GM21723 (cell line): ENCODE measurements at regions not wholly inside any gene's neighbourhood (a gene's known extent, or its start where the extent isn't known, plus 50 kb on each side); places are given as distances from the start of the nearest gene placed in this dataset.

ENCODE experiments used
- ATAC-seq: cut with Tn5 transposase; IDR thresholded peaks from one replicate; pipeline ENCODE4 v1.9.1; 2021; ENCODE audit warnings: mild to moderate bottlenecking, moderate library complexity; ENCODE audit not compliant: unreplicated experiment

- no peak for ATAC-seq
Measured at GRCh38 chr14:95413289-95414215, 93.8 kb upstream of the CLMN start.

- ATAC-seq: no peak
Measured at GRCh38 chr14:95410838-95411237, 91.1 kb upstream of the CLMN start.

GRCh38 chr14:95409477-95410272 is 90.0 kb upstream of the CLMN start:
- ATAC-seq: no peak

DNA sequence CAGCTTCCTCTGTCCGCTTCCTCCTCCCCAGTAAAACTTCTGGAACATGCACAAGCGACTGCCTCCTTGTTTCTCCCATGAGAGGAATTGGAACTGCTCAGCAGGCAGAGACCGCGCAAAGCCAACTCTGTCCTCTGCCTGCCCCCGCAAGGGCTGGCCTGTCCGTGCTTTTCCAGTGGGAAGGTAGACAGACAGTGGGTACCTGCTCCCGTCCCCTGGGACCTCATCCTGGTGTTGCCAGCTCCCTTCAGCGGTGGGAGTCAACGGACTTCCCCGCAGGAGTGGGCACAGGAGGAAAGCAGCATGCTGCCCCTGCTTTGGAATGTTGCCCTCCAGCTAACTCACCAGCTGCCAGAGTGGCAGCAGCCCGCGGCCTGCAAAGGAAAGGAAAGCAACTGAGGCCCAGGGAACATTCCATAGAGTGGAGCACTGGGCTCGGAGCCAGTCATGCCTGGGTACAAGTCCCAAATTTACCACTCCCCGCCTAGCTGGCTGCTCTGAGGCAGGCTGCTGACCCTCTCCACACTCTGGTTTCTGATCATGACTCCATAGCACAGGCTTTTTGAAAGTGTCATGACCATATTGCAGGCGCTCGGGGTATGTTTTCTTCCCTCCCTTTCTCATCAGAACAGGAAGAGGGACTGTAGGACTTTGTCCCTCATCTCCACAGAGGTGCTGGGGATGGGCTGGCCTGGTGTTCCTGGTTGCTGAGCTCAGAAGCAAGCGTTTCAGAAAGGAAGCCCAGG is 89.2 kb upstream of the CLMN start:
- no peak for ATAC-seq

GRCh38 chr14:95407354-95407753 is 87.6 kb upstream of the CLMN start:
- no peak for ATAC-seq

GRCh38 chr14:95406756-95407277 is 87.1 kb upstream of the CLMN start:
- no peak for ATAC-seq

GRCh38 chr14:95404583-95404982 is 84.9 kb upstream of the CLMN start:
- ATAC-seq: no peak

DNA sequence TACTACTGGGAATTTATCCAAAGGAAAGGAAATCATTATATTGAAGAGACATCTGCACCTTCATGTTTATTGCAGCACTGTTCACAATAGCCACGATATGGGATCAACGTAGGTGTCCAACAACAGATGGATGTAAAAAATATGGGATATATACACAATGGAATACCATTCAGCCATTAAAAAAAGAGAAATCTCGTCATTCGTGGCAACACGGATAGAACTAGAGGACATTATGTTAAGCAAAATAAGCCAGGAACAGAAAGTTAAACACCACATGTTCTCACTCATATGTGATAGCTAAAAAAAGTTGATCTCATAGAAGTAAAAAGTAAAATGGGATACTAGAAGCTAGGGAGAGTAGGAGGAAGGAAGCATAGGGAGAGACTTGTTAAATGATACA is 82.9 kb upstream of the CLMN start:
- ATAC-seq: no peak

DNA sequence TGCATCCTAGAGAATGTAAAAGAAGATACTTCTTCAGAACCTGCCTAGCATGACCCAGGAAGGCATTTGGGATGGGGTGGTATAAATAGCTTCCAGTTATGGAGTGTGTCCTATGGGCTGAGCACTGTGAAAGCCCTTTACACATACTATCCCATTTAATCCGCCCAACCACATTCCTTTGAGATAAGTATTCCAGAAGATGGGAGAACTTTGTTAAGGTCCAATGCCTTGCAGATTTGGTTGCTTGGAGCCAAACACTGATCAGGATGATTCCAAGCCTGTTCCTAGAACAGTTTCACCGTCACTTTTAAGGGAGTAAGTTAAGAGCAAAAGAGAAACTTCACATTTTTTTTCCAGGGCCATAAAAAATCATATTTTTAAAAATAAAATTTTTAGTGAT is 82.5 kb upstream of the CLMN start:
- no peak for ATAC-seq

DNA sequence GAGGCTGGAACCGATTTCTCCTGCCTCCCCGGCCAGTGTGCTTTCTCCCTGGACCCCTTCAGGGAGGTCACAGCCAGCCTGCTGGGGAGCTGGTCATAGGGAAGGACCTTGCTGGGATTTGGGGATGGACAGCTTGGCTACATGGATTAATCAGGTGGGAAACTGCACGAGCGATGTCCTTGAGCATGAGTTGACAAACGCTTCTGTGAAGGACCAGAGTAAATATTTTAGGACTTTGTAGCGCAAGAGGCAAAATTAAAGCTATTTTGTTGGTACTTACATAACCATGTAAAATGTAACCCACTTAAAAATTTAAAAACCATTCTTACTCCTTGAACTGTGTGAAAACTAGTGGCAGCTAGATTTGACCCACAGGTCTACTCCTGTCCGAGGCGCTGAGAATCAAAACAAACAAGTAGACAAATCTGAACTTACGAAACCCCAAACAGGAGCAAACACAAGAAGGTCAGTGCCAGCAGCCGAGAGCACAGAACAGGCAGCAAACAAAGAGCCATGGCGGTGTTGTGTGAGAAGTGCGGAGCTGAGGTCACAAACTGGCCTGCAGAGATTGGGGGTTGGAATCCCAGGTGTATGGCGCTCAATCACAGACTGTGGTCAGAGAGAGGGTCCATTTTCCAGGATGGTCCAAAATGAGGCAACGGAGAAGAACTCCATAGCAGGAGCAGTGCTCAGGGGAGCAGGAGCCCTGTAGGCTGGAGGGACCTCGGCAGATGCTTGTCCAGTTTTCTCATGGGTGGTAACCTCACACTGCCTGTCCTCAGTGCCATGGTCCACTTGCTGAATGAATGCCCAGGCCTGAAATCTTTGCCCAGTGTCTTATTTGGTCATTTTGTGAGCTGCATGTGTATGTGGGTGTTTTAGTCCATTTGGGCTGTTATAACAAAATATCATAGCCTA is 79.2 kb upstream of the CLMN start:
- no peak for ATAC-seq

DNA sequence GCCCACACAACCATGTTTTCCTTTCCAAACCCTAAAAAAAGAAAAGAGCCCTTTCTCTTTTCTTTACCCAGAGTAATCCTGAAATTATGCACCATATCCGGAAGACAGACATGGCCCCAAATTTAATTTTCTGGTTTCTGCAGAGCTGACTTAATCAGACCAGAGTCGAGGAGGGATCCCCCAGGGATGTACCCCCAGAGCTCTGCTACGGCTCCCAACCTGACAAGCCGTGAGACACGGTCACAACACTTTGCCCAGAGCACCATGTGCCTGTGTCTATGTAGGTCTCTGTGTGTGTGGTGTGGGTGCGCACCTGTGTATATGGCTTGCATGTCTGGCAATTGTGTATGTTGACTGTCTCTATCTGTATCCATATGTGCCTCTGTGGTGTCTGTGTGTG is 77.6 kb upstream of the CLMN start:
- no peak for ATAC-seq

GRCh38 chr14:95396221-95396620 is 76.5 kb upstream of the CLMN start:
- no peak for ATAC-seq

DNA sequence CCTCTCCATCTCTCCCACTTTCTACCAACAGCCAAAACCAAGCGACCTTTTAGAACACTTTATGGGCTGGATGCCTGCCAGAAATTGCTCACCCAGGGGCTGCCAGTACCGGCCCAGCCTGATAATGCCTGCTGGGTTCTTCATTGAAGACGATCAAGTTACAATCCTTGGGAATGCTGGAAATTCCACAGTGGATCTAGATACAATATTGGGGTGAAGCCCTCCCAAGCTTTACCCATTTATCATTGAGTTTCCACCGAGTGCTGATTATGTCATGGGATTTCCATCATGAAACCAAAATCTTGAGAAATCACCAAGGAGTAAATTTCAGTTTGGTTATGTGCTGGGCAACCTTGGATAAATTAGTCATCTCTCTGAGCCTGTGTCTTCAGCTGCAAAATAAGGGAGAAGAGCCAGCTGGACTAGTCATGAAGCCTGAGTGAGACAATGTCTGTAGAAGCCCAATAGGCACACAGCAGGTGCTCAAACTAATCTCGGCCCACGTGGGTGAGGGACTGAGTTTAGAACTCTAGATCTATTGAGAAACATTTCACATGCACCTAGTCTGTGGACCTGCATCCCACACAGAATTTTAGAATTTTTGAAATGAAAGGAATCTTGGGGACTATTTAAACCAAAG is 75.5 kb upstream of the CLMN start:
- no peak for ATAC-seq

DNA sequence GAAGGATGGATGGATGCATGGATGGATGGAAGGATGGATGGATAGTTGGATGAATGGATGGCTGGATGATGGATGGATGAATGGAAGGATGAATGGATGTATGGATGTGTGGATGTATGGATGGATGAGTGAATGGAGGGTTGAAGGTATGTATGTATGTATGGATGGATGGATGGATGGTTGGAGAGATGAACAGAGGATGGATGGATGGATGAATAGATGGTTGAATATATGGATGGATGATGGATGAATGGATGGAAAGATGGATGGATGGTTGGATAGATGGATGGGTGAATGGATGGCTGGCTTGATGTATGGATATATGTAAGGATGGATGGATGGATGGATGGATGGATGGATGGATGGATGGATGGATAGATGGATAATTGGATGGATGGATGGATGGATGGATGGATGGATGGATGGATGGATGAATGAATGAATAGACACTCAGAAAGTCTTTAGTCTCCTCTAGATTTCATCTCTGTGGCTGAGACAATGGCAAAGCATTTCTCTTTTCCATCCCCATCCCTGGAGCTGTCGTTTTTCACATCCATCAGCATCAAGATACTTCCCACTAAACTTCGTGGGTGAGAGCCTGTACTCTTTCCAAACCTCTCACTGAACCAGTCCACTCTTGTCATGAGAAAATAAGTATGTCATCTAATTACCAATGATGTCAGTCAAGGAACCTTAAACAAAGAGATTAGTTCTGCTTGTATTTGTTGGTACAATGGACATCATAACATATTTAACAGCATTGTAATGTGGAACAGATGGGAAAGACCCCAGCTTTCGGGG is 74.8 kb upstream of the CLMN start:
- ATAC-seq: no peak

DNA sequence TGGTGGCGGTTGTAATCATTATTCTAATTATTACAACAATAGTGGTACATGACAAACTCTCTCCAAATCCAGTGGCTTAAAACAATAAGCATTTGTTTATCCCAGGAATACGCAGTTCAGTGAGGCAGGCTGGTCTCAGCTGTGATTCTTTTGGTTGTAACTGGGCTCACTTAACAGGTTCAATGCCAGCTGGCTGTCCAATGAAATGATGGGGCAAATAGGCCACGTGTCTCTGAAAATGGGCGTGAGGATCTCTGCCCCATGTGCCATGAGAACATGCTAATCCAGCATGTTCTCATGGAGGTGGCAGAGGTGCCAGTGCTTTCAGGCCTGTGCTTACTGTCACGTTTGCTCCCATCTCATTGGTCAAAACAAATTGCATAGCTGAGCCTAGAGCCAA is 73.1 kb upstream of the CLMN start:
- no peak for ATAC-seq

DNA sequence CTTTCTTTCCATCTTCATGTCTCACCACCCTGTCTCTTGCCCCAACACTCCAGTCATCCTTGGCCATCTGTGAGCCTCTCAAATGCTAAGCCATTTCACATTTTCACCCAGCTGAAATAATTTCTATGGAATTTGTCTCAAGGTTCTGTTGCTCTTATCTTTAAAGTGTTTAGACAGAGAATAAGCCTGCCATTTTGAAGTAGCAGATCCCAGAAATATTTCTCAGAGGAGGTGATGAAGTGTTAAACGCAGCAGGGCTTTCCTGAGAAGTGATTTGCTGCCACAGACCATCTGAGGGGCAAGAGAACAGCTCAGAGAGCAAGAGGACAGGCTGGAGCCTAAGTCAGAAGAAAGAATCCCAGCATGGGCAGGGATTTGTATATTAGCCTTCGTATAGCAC is 71.6 kb upstream of the CLMN start:
- ATAC-seq: no peak

DNA sequence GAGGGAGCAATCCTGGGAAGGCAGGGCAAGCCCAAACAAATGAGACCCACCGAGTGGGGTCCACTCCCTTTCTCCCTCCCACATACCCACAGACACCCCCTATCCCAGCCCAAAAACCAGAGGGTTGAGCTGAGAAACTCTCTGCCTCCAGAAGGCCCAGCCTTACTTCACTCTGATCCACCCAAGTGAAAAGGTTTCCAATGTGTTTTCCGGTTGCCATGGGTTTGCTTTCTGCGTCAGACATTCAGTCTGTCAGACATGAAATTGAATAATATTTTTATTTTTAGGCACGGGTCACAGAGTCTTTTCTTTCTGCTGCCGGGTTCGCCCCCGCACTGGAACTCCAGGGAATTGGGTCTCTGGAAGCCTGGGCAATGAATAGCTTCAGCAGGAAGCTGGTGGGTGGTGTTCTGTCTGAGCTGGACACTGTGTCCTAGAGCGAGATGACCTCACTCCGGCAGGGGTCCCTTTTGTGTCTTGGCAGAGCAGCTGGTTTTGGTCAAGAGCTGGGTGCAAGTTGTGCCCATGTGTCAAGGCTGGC is 69.8 kb upstream of the CLMN start:
- ATAC-seq: no peak

GRCh38 chr14:95388699-95389098 is 69.0 kb upstream of the CLMN start:
- no peak for ATAC-seq
